Fibroblast of skin of back (primary cell): ENCODE measurements at regions not wholly inside any gene's neighbourhood (a gene's known extent, or its start where the extent isn't known, plus 50 kb on each side); places are given as distances from the start of the nearest gene placed in this dataset.

Source experiments
- DNase-seq: peaks from one replicate; pipeline ENCODE4 v3.0.0-alpha.2; 2013

GRCh38 chr14:56902385-56902784 is 92.1 kb upstream of the OTX2 start:
- DNase-seq: no peak

- no peak for DNase-seq
These were observed 90.4 kb upstream of the OTX2 start for GRCh38 chr14:56900726-56901125.

GRCh38 chr14:56899829-56900228 is 89.5 kb upstream of the OTX2 start:
- DNase-seq: no peak

DNA sequence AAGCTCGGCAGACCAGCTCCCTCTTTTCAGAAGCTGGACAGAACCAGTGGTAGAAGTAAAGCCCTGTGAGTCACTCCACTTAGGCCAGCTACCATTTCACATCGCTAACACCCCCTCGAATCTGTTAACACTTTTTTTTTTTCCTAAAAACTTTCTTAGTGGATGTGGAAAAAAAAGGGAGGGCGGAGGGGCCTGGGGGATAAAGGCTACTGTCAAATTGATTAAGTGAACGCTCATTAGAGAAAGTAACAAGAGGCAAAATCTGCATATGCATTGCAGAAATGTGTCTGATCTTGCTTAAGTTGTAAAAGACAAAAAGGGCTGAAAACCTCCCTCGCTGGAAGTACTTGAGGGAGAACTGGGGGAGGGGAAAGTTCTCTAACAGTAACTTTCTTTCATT is 86.6 kb upstream of the OTX2 start:
- DNase-seq: no peak

DNA sequence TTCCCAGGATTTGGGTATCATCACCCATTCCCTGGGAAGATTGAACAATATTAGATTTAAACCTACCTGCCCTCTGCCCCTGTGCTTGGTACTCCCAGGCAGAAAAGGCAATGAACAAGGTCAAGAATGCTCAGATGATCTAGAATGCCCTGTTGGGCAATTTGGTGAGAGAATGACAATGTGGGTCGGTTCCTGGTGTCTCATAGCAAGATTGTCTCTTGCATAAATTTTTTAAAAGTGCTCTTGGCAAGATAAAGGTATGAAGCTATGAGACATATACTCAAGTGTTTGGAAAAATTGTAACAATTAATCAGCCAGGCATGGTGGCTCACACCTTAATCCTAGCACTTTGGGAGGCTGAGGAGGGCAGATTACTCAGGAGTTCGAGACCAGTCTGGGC is 86.0 kb upstream of the OTX2 start:
- no peak for DNase-seq

DNA sequence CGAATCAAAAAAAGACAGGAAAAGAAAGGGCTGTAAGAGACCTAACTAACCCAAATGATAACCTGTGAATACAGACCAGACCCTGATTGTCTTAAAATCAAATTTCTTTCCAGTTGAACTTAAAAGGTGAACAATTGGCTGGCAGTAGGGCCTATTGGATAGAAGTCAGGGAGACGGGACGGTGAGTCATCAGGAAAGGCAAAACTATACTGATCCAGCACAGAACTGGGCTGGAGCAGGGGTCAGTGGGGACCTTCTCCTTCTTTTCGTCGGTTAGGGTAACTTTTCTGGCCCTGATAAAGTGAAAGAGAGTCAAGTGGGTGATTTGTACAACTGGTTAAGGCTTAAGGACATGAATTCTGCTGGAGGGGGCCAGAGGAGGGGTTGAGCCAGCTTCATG is 84.9 kb upstream of the OTX2 start:
- DNase-seq: no peak

- no peak for DNase-seq
These were observed 84.3 kb upstream of the OTX2 start for GRCh38 chr14:56894591-56894991.

GRCh38 chr14:56892959-56893358 is 82.7 kb upstream of the OTX2 start:
- no peak for DNase-seq

DNA sequence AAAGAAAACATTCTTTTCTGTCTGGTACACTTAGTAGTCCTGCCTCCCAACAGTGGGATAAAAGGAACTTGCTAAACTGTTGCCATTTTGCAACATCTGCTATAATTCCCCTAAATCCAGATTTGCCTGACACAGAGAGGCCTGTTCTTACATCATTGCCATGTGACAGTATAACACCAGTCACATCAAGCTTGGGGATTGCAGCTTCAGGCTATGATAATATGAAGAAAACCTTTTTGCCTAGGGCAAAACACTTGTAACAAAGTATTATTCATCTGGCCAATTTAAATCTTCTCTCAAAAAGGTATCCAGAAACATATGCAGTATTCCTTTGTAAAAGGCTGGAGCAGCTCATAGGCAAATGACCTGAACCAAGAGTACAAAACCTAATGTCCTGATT is 80.9 kb upstream of the OTX2 start:
- no peak for DNase-seq

DNA sequence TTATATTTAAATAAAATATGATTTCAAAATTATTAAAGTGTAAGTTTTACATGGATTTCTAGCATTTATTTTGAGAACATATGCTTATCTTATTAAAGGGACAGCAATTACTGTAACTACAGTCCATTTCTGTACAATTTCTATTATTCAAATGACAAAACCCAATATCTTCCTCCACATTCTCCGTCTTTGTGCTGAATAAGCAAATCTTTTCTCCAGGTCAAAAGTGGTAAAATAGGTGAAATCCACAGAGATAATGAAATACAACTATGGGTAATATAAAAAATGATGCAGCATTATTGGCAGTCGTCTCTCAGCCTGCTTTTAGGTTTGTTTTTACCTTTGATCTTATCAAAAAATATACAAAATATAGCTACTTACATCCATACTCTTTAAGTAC is 79.4 kb upstream of the OTX2 start:
- no peak for DNase-seq

- no peak for DNase-seq
These were observed 78.0 kb upstream of the OTX2 start for GRCh38 chr14:56888274-56888673.

GRCh38 chr14:56887216-56887615 is 76.9 kb upstream of the OTX2 start:
- DNase-seq: no peak

- DNase-seq: no peak
These were observed 76.3 kb upstream of the OTX2 start for GRCh38 chr14:56886471-56887062.

DNA sequence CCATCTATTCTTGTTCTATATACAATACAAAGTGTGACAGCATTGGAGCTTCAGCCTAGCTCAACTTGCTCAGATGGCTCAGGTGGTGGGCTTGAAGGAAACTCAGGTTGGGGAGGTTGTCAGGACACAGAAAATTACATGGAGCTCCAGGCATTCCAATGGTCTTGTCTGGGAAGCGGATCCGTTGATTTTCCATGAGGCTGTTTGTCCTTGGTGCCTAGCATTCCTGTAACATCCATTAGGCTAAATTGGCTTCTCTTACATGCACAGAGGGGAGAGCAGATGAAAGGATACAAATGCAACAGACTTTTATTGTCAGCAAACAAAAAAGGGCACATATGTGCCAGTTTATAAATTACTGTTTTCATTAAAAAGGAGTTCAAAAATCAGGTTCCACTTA is 75.5 kb upstream of the OTX2 start:
- no peak for DNase-seq

DNA sequence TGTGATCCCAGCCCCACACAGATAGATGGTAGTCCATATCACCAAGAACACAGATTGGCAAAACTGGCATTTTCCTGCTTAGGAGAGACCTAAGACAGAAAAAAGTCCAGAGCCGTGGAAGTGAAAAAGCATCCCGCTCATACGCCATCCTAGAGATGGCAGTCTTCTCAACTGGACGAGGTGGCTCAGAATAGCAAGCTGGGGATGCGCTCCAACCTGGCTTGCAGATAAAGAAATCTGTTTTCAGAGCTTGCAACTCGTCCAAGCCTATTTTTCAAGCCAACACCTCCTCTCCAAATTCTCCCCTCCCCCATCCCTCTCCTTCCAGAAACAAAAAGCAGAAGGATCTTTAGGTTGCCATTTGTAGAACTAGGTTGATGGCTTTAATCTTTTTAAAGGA is 74.3 kb upstream of the OTX2 start:
- DNase-seq: no peak

- DNase-seq: no peak
These were observed 70.9 kb upstream of the OTX2 start for GRCh38 chr14:56881181-56881580.

GRCh38 chr14:56878766-56879165 is 68.5 kb upstream of the OTX2 start:
- DNase-seq: no peak

DNA sequence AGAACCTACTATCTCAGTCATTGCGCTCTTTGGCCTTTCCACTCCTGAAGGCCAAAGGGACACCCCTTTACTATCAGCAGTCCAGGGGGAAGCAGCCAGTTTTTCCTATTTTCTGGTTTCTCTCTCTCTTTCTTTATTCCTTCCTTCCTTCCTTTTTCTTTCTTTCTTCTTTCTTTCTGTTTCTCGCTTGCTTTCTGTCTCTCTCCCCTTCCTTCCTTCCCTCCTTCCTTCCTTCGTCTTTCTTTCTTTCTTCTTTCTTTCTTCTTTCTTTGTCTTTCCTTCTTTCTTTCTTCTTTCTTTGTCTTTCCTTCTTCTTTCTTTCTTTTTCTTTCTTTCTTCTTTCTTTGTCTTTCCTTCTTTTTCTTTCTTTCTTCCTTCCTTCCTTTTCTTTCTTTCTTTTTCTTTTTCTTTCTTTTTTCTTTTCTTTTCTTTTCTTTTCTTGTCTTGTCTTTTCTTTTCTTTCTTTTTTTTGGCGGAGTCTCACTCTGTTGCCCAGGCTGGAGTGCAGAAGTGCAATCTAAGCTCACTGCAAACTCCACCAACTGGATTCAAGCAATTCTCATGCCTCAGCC is 64.9 kb upstream of the OTX2 start:
- DNase-seq: no peak

- no peak for DNase-seq
These were observed 64.1 kb upstream of the OTX2 start for GRCh38 chr14:56874375-56874774.

- DNase-seq: no peak
These were observed 60.1 kb upstream of the OTX2 start for GRCh38 chr14:56870336-56870735.

GRCh38 chr14:56868660-56869059 is 58.4 kb upstream of the OTX2 start:
- DNase-seq: no peak

- DNase-seq: no peak
These were observed 52.6 kb upstream of the OTX2 start for GRCh38 chr14:56862836-56863235.

- DNase-seq: no peak
These were observed 50.2 kb upstream of the OTX2 start for GRCh38 chr14:56860441-56860840.
